ENCODE measurements at regions not wholly inside any gene's neighbourhood (a gene's known extent, or its start where the extent isn't known, plus 50 kb on each side); places are given as distances from the start of the nearest gene placed in this dataset.

DNA sequence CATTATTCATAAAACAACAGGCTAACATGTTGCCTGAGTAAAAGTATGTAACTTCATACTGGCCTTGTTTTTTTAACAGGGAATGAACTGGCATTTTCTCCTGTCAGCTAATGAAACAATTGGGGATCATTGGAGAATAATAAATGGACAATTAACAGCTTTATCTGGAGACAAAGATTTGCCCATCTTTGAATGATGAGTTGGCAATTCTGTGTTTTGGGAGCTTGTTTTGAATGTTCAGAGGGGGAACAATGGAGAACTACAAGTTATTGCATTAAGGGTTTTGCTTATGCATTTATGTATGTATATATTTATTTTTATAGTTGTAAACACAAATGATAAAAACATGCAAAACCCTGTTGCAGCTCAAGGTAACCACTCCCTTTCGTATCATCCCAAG is 150.3 kb downstream of the CBLN4 start:
- TF ChIP-seq EZH2phosphoT487 (IDR thresholded peaks at IDR 0.05; ENCODE audit: low read depth, severe bottlenecking, unreplicated experiment): no peak
- no peak for TF ChIP-seq EZH2 (IDR thresholded peaks at IDR 0.05; ENCODE audit: borderline replicate concordance)
- TF ChIP-seq, protein P1, sequence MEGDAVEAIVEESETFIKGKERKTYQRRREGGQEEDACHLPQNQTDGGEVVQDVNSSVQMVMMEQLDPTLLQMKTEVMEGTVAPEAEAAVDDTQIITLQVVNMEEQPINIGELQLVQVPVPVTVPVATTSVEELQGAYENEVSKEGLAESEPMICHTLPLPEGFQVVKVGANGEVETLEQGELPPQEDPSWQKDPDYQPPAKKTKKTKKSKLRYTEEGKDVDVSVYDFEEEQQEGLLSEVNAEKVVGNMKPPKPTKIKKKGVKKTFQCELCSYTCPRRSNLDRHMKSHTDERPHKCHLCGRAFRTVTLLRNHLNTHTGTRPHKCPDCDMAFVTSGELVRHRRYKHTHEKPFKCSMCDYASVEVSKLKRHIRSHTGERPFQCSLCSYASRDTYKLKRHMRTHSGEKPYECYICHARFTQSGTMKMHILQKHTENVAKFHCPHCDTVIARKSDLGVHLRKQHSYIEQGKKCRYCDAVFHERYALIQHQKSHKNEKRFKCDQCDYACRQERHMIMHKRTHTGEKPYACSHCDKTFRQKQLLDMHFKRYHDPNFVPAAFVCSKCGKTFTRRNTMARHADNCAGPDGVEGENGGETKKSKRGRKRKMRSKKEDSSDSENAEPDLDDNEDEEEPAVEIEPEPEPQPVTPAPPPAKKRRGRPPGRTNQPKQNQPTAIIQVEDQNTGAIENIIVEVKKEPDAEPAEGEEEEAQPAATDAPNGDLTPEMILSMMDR (IDR thresholded peaks at IDR 0.05; ENCODE audit: poor library complexity): no peak
- Histone ChIP-seq H3K9me3 (ENCODE audit: low read depth) (no peaks in the 10 kb centered on the region), H4K20me1 (ENCODE audit: insufficient read depth, poor library complexity, severe bottlenecking) (no peaks in the 10 kb centered on the region), H3K36me3 (replicated peaks; ENCODE audit: insufficient read depth, low read depth) (no peaks in the 10 kb centered on the region), H2AFZ (no peak overlapping the region), H3K4me3 (no peak overlapping the region), H3K79me2 (no peaks in the 10 kb centered on the region), H3K27me3 (no peaks in the 10 kb centered on the region), H3K27ac (no peak overlapping the region), H3K9me2 (replicated peaks; ENCODE audit: insufficient read depth) (no peaks in the 10 kb centered on the region), H3K4me2 (no peak overlapping the region), H3K4me1 (ENCODE audit: insufficient read depth) (no peaks in the 10 kb centered on the region)
- 88% methylated on average over 1 of the region's 1 CpG for WGBS (ENCODE audit: low lambda C conversion rate, missing lambda C conversion rate)
- no peak for DNase-seq (ENCODE audit: low spot score)

DNA sequence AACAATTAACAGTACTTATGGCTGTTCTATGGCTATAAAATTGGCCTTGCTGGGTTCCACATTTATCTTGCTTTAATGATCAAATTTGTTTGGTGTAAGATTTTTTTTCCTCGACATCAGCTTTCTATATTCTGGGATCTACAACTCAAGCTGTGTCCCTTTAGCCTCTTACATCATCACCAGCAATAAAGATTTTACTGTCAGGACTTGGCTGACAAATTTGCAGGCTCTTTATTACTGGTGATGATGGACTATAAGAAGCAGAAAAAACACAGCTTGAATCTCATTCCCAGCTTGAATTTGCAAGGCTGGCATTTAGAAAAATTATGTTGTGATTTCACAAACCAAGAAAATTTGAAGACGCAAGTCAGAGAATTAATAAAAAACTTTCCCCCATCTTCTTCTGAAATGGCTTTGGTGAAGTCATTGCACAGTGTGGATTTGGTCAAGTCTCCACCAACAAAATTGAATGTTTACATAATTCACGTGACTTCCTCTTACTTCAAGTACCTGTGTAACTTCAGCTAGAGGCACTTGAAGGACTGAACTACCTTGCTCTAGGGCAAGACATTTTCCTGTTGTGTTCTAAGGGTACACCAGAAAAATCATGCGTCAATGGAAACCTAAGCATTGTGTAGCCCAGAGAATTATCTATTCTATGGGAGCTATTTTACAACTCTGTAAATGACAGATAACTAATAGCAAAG is 175.0 kb downstream of the CBLN4 start:
- 65% methylated on average over 4 of the region's 4 CpGs for WGBS (ENCODE audit: low lambda C conversion rate, missing lambda C conversion rate)
- H3K4me2 ChIP-seq: no peak overlapping the region
- TF ChIP-seq, protein P1 (IDR thresholded peaks at IDR 0.05; ENCODE audit: poor library complexity): no peak
- TF ChIP-seq EZH2phosphoT487 (IDR thresholded peaks at IDR 0.05; ENCODE audit: low read depth, severe bottlenecking, unreplicated experiment) (no peak), EZH2 (IDR thresholded peaks at IDR 0.05; ENCODE audit: borderline replicate concordance) (no peak)
- H3K27me3 ChIP-seq: no peaks in the 10 kb centered on the region
- H3K79me2 ChIP-seq: no peaks in the 10 kb centered on the region
- no peaks in the 10 kb centered on the region for H3K9me3 ChIP-seq (ENCODE audit: low read depth)
- no peak overlapping the region for H3K4me3 ChIP-seq
- no peak overlapping the region for H2AFZ ChIP-seq
- no peak for DNase-seq (ENCODE audit: low spot score)
- no peaks in the 10 kb centered on the region for H3K4me1 ChIP-seq (ENCODE audit: insufficient read depth)
- no peak overlapping the region for H3K27ac ChIP-seq
- no peaks in the 10 kb centered on the region for H3K36me3 ChIP-seq (replicated peaks; ENCODE audit: insufficient read depth, low read depth)
- H4K20me1 ChIP-seq (ENCODE audit: insufficient read depth, poor library complexity, severe bottlenecking): no peaks in the 10 kb centered on the region
- no peaks in the 10 kb centered on the region for H3K9me2 ChIP-seq (replicated peaks; ENCODE audit: insufficient read depth)

DNA sequence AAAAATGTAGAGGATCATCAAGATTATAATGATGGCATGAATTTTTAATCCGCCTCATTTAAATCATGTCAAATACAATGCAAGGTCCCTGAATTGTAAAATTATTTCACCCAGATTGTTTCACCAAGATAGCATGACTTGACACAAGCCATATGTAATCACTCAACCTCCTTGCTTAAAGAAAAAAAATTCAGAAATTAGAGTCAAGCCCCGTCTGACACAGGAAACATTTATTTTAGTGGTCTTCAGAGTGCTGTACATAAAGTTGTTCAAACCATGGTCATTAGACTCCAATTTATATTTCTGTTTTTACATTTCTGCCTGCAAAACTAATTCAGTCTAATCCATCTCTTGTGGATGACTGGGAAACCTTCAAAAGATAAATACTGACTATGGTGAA is 200.2 kb downstream of the CBLN4 start:
- 76% methylated on average over 2 of the region's 2 CpGs for WGBS (ENCODE audit: low lambda C conversion rate, missing lambda C conversion rate)
- Histone ChIP-seq H3K9me2 (replicated peaks; ENCODE audit: insufficient read depth) (no peaks in the 10 kb centered on the region), H3K4me2 (no peak overlapping the region), H3K4me1 (ENCODE audit: insufficient read depth) (no peaks in the 10 kb centered on the region), H3K79me2 (no peaks in the 10 kb centered on the region), H3K36me3 (replicated peaks; ENCODE audit: insufficient read depth, low read depth) (no peaks in the 10 kb centered on the region), H3K27me3 (no peaks in the 10 kb centered on the region), H3K27ac (no peak overlapping the region), H4K20me1 (ENCODE audit: insufficient read depth, poor library complexity, severe bottlenecking) (no peaks in the 10 kb centered on the region), H3K4me3 (no peak overlapping the region), H2AFZ (no peak overlapping the region), H3K9me3 (ENCODE audit: low read depth) (no peaks in the 10 kb centered on the region)
- no peak for DNase-seq (ENCODE audit: low spot score)
- TF ChIP-seq EZH2 (IDR thresholded peaks at IDR 0.05; ENCODE audit: borderline replicate concordance): no peak
- TF ChIP-seq, protein P1 (IDR thresholded peaks at IDR 0.05; ENCODE audit: poor library complexity): no peak
- TF ChIP-seq EZH2phosphoT487 (IDR thresholded peaks at IDR 0.05; ENCODE audit: low read depth, severe bottlenecking, unreplicated experiment): no peak
